IMR-90 (cell line): ENCODE measurements at regions not wholly inside any gene's neighbourhood (a gene's known extent, or its start where the extent isn't known, plus 50 kb on each side); places are given as distances from the start of the nearest gene placed in this dataset.

Experiments
- ATAC-seq: fragments of 200-7000 bp; cut with Tn5 transposase; 2 replicates; pipeline ENCODE4 v1.9.1; 2020; ENCODE audit warnings: low read depth, mild to moderate bottlenecking, moderate library complexity
- BruUV-seq: library from RNA; stranded (reverse); fragments of 400-500 nt; replicated peaks from 2 replicates; lab custom pipeline; 2021; lab: Mats Ljungman, UMichigan
- CTCF ChIA-PET: fragments of 300-600 bp; formaldehyde crosslinking; extraction: SDS; loops from one replicate; lab custom pipeline; 2021; ENCODE audit warnings: antibody characterized with exemption; lab: Yijun Ruan, JAX
- POLR2A ChIA-PET: fragments of 300-600 bp; sonication (Branson Sonifier 250); formaldehyde crosslinking; loops from one replicate; lab custom pipeline; 2022; ENCODE audit warnings: antibody characterized with exemption; ENCODE audit not compliant: unreplicated experiment; lab: Charles Lee
- DNase-seq: peaks from one replicate; pipeline ENCODE4 v3.0.0; 2013
- H2AFZ ChIP-seq: replicated peaks from 2 replicates; pipeline ENCODE3; 2013; ENCODE audit warnings: low read length, mild to moderate bottlenecking; ENCODE audit not compliant: poor library complexity
- H2AK5ac ChIP-seq: 2 replicates; pipeline ENCODE4 v1.6.1; 2013; ENCODE audit warnings: low read depth, low read length, inconsistent platforms
- H2AK9ac ChIP-seq: replicated peaks from 2 replicates; pipeline ENCODE3; 2013; ENCODE audit warnings: mild to moderate bottlenecking, low read depth, low read length, moderate library complexity; ENCODE audit not compliant: poor library complexity
- H2BK120ac ChIP-seq: 2 replicates; pipeline ENCODE4 v1.6.1; 2013; ENCODE audit warnings: low read depth, low read length, inconsistent platforms
- H2BK15ac ChIP-seq: 3 replicates; pipeline ENCODE4 v1.6.1; 2013; ENCODE audit warnings: low read depth, low read length, inconsistent platforms
- H2BK20ac ChIP-seq: 2 replicates; pipeline ENCODE4 v1.6.1; 2013; ENCODE audit warnings: low read depth, mild to moderate bottlenecking, inconsistent platforms, low read length, moderate library complexity
- H2BK5ac ChIP-seq: 2 replicates; pipeline ENCODE4 v1.6.1; 2013; ENCODE audit warnings: mild to moderate bottlenecking, low read depth, low read length, inconsistent platforms; ENCODE audit not compliant: poor library complexity, severe bottlenecking
- H3K14ac ChIP-seq: replicated peaks from 2 replicates; pipeline ENCODE4 v1.6.1; 2013; ENCODE audit warnings: low read depth, low read length, inconsistent platforms
- H3K18ac ChIP-seq: 2 replicates; pipeline ENCODE4 v1.6.1; 2013; ENCODE audit warnings: low read depth, low read length, control low read depth
- H3K23ac ChIP-seq: 2 replicates; pipeline ENCODE4 v1.6.1; 2013; ENCODE audit warnings: low read depth, low read length, inconsistent platforms
- H3K27ac ChIP-seq: 2 replicates; pipeline ENCODE4 v1.5.1; 2013; ENCODE audit warnings: mild to moderate bottlenecking, control low read depth, low read length; ENCODE audit not compliant: insufficient read depth
- H3K27me3 ChIP-seq: 2 replicates; pipeline ENCODE4 v1.6.1; 2013; ENCODE audit warnings: low read length; ENCODE audit not compliant: control insufficient read depth, insufficient read depth
- H3K36me3 ChIP-seq: 2 replicates; pipeline ENCODE4 v1.6.1; 2013; ENCODE audit warnings: low read length, mixed read lengths; ENCODE audit not compliant: control insufficient read depth, insufficient read depth
- H3K4ac ChIP-seq: 2 replicates; pipeline ENCODE4 v1.6.1; 2013; ENCODE audit warnings: low read depth, low read length, inconsistent platforms
- H3K4me1 ChIP-seq: 2 replicates; pipeline ENCODE4 v1.6.1; 2013; ENCODE audit warnings: low read length, mixed read lengths; ENCODE audit not compliant: control insufficient read depth, insufficient read depth
- H3K4me2 ChIP-seq: 2 replicates; pipeline ENCODE4 v1.6.1; 2013; ENCODE audit warnings: low read depth, mild to moderate bottlenecking, control low read depth, low read length, moderate library complexity
- H3K4me3 ChIP-seq: 2 replicates; pipeline ENCODE4 v1.5.1; 2013; ENCODE audit warnings: low read depth, mild to moderate bottlenecking, control low read depth, low read length, moderate library complexity; ENCODE audit not compliant: insufficient read depth
- H3K56ac ChIP-seq: 2 replicates; pipeline ENCODE4 v1.6.1; 2013; ENCODE audit warnings: low read length, inconsistent platforms; ENCODE audit not compliant: insufficient read depth; ENCODE audit errors: extremely low read depth
- H3K79me1 ChIP-seq, 2 experiments: 2 replicates each; pipeline ENCODE4 v1.6.1; 2013; ENCODE audit warnings: low read length in 2 of 2, inconsistent platforms in 1 of 2, low read depth in 1 of 2
- H3K9ac ChIP-seq: 2 replicates; pipeline ENCODE4 v1.6.1; 2013; ENCODE audit warnings: low read depth, low read length, control low read depth
- H3K9me1 ChIP-seq: 2 replicates; pipeline ENCODE4 v1.6.1; 2013; ENCODE audit warnings: low read length, inconsistent platforms; ENCODE audit not compliant: insufficient read depth
- H3K9me3 ChIP-seq: 2 replicates; pipeline ENCODE4 v1.6.1; 2013; ENCODE audit warnings: low read length; ENCODE audit not compliant: control insufficient read depth, insufficient read depth
- H4K20me1 ChIP-seq: 2 replicates; pipeline ENCODE4 v1.6.1; 2013; ENCODE audit warnings: low read length, inconsistent platforms; ENCODE audit not compliant: insufficient read depth
- H4K5ac ChIP-seq: 2 replicates; pipeline ENCODE4 v1.6.1; 2013; ENCODE audit warnings: mild to moderate bottlenecking, low read depth, low read length, control low read depth
- H4K8ac ChIP-seq, 2 experiments: 2 replicates each; pipeline ENCODE4 v1.6.1; 2013; ENCODE audit warnings: low read depth in 2 of 2, low read length in 2 of 2, control low read depth in 1 of 2, inconsistent platforms in 1 of 2
- H4K91ac ChIP-seq: 2 replicates; pipeline ENCODE4 v1.6.1; 2013; ENCODE audit warnings: low read depth, low read length, inconsistent platforms; ENCODE audit not compliant: insufficient read depth
- BHLHE40 ChIP-seq: fragments of 150-350 bp; IDR thresholded peaks from 2 replicates; pipeline ENCODE4 v1.6.1; 2016; ENCODE audit warnings: mild to moderate bottlenecking, low read depth, low read length
- CEBPB ChIP-seq: IDR thresholded peaks from 2 replicates; pipeline ENCODE4 v1.6.1; 2012; ENCODE audit warnings: low read depth, low read length, improper control_type of control experiment
- CHD1 ChIP-seq: IDR thresholded peaks from 2 replicates; pipeline ENCODE4 v1.6.1; 2012; ENCODE audit warnings: low read depth, low read length, improper control_type of control experiment
- CTCF ChIP-seq: conservative IDR thresholded peaks from 2 replicates; pipeline ENCODE4 v1.5.1; 2012; ENCODE audit warnings: mild to moderate bottlenecking, low read depth, low read length, improper control_type of control experiment
- FOS ChIP-seq: fragments of 150-350 bp; IDR thresholded peaks from 2 replicates; pipeline ENCODE4 v1.6.1; 2016; ENCODE audit warnings: low read depth, low read length
- MAFK ChIP-seq: IDR thresholded peaks from 2 replicates; pipeline ENCODE4 v1.6.1; 2012; ENCODE audit warnings: low read depth, low read length, improper control_type of control experiment
- MAZ ChIP-seq: IDR thresholded peaks from 2 replicates; pipeline ENCODE4 v1.6.1; 2012; ENCODE audit warnings: low read depth, mild to moderate bottlenecking, low read length, improper control_type of control experiment, moderate library complexity, borderline replicate concordance
- MXI1 ChIP-seq: IDR thresholded peaks from 2 replicates; pipeline ENCODE4 v1.6.1; 2012; ENCODE audit warnings: low read depth, mild to moderate bottlenecking, low read length, moderate library complexity, borderline replicate concordance
- NFE2L2 ChIP-seq: fragments of 150-350 bp; IDR thresholded peaks from 2 replicates; pipeline ENCODE4 v1.6.1; 2016; ENCODE audit warnings: low read depth, mild to moderate bottlenecking, low read length
- POLR2A ChIP-seq: IDR thresholded peaks from 2 replicates; pipeline ENCODE4 v1.6.1; 2012; ENCODE audit warnings: mild to moderate bottlenecking, low read depth, low read length
- RAD21 ChIP-seq: IDR thresholded peaks from 2 replicates; pipeline ENCODE4 v1.6.1; 2012; ENCODE audit warnings: low read length, improper control_type of control experiment
- RCOR1 ChIP-seq: IDR thresholded peaks from 2 replicates; pipeline ENCODE4 v1.6.1; 2012; ENCODE audit warnings: mild to moderate bottlenecking, low read length, improper control_type of control experiment; ENCODE audit not compliant: insufficient replicate concordance
- RFX5 ChIP-seq: IDR thresholded peaks from 2 replicates; pipeline ENCODE4 v1.8.0; 2012; ENCODE audit warnings: low read depth, mild to moderate bottlenecking, low read length, moderate library complexity
- SMC3 ChIP-seq: fragments of 150-350 bp; IDR thresholded peaks from 2 replicates; pipeline ENCODE4 v1.6.1; 2016; ENCODE audit warnings: low read depth, mild to moderate bottlenecking, antibody characterized with exemption, low read length, moderate library complexity
- USF2 ChIP-seq: fragments of 150-350 bp; IDR thresholded peaks from 2 replicates; pipeline ENCODE4 v1.6.1; 2017; ENCODE audit warnings: mild to moderate bottlenecking, antibody characterized with exemption, low read length, low read depth
- WGBS, 2 experiments: methylation state at CpG; one replicate each; pipeline versions ENCODE4 v1.1.5 to v1.1.7; 2013; ENCODE audit warnings: missing lambda C conversion rate in 2 of 2; ENCODE audit not compliant: insufficient read length in 1 of 2; ENCODE audit errors: extremely low coverage in 2 of 2; 5-methylcytosine and 5-hydroxymethylcytosine counted together
- dilution Hi-C: fragments of 300-500 bp; cut with HindIII; formaldehyde crosslinking; loops from one replicate; pipeline ENCODE4 v1.14.3; 2018; ENCODE audit warnings: low sequenced_read_pairs; ENCODE audit not compliant: unreplicated experiment
- in situ Hi-C: fragments of 300-500 bp; cut with MboI; formaldehyde crosslinking; loops from 3 replicates; pipeline ENCODE4 v1.14.3; 2019; ENCODE audit warnings: low sequenced_read_pairs, inconsistent platforms, mixed read lengths
- intact Hi-C: fragments of 100-400 bp; cut with micrococcal nuclease; formaldehyde crosslinking; loops from 2 replicates; pipeline ENCODE4 v1.10.0; 2022

- Histone ChIP-seq H3K9me1 (no peaks in the 10 kb centered on the region), H3K4me1 (no peaks in the 10 kb centered on the region), H3K4me2 (no peak overlapping the region), H3K9me3 (no peaks in the 10 kb centered on the region), H2AK9ac (no peak overlapping the region), H3K23ac (no peak overlapping the region), H4K20me1 (no peaks in the 10 kb centered on the region), H2AFZ (no peak overlapping the region), H2BK5ac (no peak overlapping the region), H2BK15ac (no peak overlapping the region), H2AK5ac (no peak overlapping the region), H3K4ac (no peak overlapping the region), H4K5ac (no peak overlapping the region), H3K27me3 (no peaks in the 10 kb centered on the region), H3K14ac (no peak overlapping the region), H3K27ac (no peak overlapping the region), H4K8ac (no peak overlapping the region), H3K36me3 (no peaks in the 10 kb centered on the region), H3K4me3 (no peak overlapping the region), H2BK20ac (no peak overlapping the region), H3K56ac (no peak overlapping the region), H3K79me1 (no peaks in the 10 kb centered on the region), H2BK120ac (no peak overlapping the region), H3K9ac (no peak overlapping the region), H3K18ac (no peak overlapping the region), H4K91ac (no peak overlapping the region)
- intact Hi-C loops (no loop called here), dilution Hi-C loops (no loop called here), in situ Hi-C loops (no loop called here)
- no CpG with 5 or more reads among the region's 1 CpG for WGBS, 2 experiments
- no peak for ATAC-seq
- no peak for DNase-seq
- ChIA-PET POLR2A (no interaction called here), CTCF (interaction anchor here (1.2 kb wide), 1 partner anchor 42 kb away, joined by 3 read pairs; no protein-coding TSS in a partner anchor)
- no peak for TF ChIP-seq CEBPB
- no peak for TF ChIP-seq CHD1
- TF ChIP-seq MAFK: no peak
- TF ChIP-seq RAD21: no peak
- no peak for TF ChIP-seq RFX5
- TF ChIP-seq USF2: no peak
- no peak for TF ChIP-seq FOS
- no peak for TF ChIP-seq NFE2L2
- no peak for TF ChIP-seq CTCF
- no peak for TF ChIP-seq POLR2A
- TF ChIP-seq BHLHE40: no peak
- TF ChIP-seq MAZ: no peak
- no peak for TF ChIP-seq SMC3
- TF ChIP-seq RCOR1: no peak
- no peak for TF ChIP-seq MXI1
- BruUV-seq: no TSS peak
Measured at GRCh38 chr6:137373296-137373695, 120.9 kb downstream of the OLIG3 start.
